ENCODE measurements at regions not wholly inside any gene's neighbourhood (a gene's known extent, or its start where the extent isn't known, plus 50 kb on each side); places are given as distances from the start of the nearest gene placed in this dataset.

- no peak for DNase-seq
These were observed 648.8 kb downstream of the ARL4A start for GRCh38 chr7:13336227-13336626.

DNA sequence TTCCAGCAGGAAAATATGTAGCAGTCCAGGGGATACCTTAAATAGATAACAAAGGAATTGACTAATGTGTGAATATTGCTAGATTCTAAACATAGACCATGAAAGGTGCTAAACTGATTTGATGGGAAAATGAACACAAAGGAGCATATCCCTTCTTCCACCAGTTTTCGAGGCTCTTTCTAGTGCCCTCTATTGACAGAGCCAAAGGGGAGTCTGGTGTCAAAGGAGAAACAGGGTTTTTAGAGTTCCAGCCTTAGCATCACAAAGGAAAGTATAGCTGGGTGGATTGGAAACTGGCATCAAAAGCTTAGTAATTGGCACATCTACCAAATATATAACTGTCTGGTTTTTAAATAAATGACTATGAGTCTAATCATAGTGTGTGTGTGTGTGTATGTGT is 636.8 kb downstream of the ETV1 start:
- DNase-seq = no peak

DNA sequence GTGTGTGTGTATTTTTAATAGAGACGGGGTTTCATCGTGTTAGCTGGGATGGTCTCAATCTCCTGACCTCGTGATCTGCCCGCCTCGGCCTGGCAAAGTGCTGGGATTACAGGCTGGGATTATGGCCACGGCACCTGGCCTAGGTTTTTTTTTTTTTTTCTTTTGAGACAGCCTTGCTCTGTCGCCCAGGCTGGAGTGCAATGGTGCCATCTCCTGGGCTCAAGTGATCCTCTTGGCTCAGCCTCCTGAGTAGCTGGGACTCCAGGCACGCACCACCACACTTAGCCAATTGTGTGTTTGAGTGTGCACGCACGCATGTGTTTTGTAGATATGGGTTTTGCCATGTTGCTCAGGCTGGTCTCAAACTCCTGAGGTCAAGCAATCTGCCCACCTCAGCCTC is 629.8 kb downstream of the ETV1 start:
- no peak for DNase-seq

DNA sequence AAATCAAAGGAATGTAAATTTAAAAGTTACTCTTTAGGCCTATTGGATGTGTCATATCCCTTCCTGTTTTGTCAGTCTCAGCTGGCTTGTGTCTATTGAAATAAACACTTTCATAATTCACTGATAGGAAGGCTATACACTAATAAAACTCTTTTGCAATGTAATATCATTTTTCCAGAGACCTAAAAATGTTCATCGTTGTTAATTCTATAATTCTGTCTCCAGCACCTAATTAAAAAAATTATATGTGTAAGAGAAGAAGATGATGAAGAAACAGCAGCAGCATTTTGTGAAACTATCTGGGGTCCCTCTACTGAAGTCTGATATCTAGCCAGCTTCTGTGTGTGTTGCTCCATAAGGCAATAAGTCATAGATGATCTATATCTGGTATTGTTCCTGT is 602.7 kb downstream of the ETV1 start:
- no peak for DNase-seq

DNA sequence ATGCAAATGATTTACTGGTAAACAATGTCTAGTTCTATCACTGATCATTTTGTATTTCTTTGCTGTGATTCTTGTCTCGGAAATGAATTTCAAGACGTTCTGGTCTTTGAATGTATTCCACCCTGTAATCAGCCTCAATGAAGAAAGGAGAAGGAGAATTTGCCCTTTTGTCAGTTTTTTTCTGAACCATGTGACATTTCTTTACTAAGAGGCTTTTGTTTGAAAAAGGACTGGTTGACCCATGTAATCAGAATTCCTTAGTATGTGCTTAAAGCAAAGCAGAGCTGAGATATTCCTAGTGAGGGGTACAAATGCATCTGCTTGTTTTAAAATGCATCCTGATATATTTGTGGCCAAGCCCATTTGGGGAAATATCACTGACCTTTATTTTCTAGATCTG is 581.6 kb downstream of the ETV1 start:
- DNase-seq = no peak

- no peak for DNase-seq
These were observed 578.3 kb downstream of the ETV1 start for GRCh38 chr7:13411151-13411550.

DNA sequence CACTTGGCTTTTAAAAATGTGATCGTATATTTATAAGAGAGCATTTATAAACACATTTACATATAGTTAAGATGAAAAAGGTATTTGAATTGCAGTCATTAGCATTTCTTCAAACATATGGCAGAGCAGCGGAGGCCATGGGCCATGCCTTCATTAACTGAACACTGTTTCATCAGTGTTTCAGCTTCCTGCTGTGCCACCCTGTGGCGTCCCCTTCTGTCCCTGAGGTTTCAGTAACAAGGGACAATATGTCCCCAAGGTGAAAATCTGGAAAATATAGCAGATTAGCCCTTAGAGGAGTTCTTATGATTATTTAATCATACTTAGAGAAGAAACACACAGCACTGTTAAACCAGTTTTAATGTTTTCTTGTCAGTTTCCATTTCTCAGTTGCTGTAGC is 577.8 kb downstream of the ETV1 start:
- DNase-seq = peak; percentile 89

GRCh38 chr7:13414181-13414580 is 575.3 kb downstream of the ETV1 start:
- DNase-seq = peak; percentile 37

- peak; percentile 41 for DNase-seq
These were observed 574.8 kb downstream of the ETV1 start for GRCh38 chr7:13414661-13415107.

DNA sequence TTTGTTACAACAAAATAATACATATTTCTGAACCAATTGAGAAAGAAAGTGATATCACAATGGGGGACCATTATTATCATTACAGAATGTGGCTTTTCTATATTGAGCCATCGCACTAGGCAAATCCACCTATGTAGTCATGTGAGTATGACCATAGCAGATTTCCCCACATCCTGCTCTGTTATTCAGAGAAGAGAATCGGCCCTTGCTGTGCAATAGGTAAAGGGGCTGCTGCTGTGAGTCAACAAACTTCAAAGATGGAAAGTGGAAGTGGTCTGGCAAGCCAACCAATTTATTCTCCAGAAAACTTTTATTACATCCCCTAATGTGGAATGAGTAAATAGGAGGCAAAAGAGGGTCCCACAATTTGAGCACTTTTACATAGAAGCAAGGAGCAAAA is 573.4 kb downstream of the ETV1 start:
- no peak for DNase-seq

DNA sequence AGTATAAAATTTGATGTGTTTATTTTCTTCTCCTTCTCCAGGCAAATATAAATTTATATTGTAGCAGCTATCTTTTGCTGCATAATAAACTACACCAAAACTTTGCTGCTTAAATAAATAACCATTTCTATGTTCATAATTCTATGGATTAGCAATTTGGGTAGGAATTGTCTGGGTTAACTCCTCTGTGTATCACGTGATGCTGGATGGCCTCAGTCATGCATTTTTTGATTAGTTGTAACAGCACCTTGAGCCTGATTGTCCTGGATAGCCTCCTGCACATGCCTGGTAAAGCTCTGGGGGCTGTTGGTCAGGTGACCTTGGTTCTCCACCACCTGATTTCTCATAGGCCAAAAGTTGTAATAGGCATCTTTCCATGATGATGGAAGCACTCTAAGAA is 572.9 kb downstream of the ETV1 start:
- no peak for DNase-seq

- no peak for DNase-seq
These were observed 568.7 kb downstream of the ETV1 start for GRCh38 chr7:13420726-13421125.

- DNase-seq = no peak
These were observed 567.7 kb downstream of the ETV1 start for GRCh38 chr7:13421776-13422175.

DNA sequence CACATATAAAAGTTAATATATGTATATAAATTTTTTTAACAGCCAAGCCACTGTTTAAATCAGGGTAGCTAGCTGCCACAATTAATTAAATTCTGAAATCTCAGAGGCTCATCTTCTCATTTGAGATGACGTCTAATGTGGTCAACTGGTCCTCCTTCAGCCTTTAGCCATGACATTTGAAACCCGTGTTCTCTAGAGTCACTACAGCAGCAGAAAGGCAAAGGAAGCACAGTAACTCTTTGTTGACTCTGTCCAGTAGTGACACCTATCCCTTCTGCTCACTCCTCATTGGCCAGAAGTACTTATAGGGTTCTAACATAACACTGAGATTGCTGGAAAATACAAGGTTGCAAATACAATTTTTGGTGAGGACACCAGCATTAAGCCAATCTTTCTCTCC is 555.5 kb downstream of the ETV1 start:
- no peak for DNase-seq

DNA sequence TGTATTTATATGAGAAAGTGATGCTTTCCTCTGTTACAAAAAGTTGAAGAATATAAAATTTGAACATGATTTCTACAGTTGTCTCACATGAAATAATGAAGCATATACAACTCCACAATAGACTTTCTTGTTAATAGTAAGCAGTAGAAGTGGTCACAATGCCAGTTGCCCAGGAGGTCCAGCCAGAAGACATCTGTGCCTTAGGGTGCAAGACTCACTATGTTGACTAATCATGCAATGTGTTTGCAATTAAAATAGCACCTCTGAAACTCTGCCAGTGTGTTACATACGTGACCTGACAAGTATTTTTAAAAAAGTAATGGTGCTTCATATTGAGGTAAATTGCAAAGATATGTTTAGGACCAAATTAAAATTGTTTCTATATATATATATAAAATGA is 547.2 kb downstream of the ETV1 start:
- no peak for DNase-seq

- no peak for DNase-seq
These were observed 541.8 kb downstream of the ETV1 start for GRCh38 chr7:13447637-13448036.

- DNase-seq = no peak
These were observed 541.2 kb downstream of the ETV1 start for GRCh38 chr7:13448243-13448642.

DNA sequence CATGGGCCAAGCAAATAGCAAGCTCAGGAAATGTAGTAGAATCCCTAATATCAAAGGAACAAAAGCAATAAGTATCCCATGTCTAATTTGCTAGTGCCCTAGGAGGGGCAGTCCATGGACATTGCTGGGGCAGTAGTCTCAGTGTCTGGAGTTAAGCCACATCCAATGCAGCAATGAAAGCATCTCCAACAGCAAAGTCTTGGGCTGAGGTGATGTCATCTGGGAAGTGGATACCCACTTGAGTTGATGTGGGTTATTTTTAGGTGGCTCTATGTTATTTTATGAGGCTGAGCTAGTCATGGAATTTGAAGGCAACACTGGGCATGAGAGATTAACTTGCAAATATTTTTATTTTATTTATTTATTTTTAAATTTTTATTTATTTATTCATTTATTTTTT is 540.0 kb downstream of the ETV1 start:
- no peak for DNase-seq

DNA sequence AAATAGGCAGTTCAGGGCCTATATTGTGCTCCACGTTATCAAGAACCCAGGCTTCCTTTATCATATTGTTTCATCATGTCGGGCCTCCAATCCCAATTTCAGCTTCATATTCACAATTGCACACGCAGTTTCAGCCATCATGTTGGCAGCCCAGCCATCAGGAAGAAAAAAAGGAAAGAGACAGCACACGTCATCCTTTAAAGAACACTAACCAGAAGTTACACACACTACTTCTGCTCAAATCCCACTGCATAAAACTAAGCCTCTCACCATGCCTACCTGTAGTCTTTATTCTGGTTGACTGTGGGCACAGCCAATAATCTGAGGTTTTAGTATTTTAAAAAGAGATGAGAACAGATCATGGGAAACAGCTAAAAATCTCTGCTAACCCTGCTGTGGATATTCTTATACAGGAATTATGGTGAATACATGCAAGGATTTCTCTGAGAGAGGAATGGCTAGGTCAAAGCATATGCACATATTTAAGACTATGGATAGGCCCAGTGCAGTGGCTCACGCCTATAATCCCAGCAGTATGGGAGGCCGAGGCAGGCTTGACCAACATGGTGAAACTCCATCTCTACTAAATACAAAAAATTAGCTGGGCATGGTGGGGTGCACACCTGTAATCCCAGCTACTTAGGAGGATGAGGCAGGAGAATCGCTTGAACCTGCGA is 534.4 kb downstream of the ETV1 start:
- DNase-seq = no peak

GRCh38 chr7:13457790-13458189 is 531.7 kb downstream of the ETV1 start:
- no peak for DNase-seq

- DNase-seq = peak; percentile 86
These were observed 522.5 kb downstream of the ETV1 start for GRCh38 chr7:13466874-13467547.

DNA sequence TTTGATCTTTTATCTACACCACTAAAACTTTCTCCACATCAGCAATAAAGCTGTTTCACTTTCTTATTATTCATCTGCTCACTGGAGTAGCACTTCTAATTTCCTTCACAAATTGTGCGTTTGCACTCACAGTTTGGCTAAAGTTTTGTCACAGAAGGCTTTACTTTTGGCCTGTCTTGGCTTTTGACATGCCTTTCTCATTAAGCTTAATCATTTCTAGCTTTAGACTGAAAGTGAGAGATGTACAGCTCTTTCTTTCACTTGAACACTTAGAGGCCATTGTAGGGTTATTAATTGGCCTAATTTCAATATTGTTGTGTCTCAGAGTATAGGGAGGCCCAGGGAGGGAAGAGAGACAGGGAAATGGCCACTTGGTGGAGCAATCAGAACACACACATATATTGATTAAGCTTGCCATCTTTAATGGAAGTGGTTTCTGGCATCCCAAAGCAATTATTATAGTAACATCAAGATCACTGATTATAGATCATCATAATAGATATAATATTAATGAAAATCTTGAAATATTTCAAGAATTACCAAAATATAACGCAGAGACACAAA is 512.5 kb downstream of the ETV1 start:
- no peak for DNase-seq

DNA sequence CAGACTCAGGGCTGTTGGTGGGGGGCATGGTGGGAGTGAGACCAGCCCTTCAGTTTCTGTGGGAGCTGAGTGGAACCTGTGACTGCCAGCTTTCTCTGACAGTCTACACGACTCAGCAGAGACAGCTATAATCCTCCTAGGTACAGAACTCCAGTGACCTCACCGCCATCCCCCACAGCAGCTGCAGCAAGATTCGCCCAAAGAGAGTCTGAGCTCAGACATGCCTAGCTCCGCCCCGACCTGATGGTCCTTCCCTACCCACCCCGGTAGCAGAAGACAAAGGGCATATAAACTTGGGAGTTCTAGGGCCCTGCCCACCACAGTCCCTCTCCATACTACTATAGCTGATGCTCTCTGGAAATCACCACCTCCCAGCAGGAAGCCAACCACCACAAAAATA is 500.1 kb downstream of the ETV1 start:
- DNase-seq = no peak

DNA sequence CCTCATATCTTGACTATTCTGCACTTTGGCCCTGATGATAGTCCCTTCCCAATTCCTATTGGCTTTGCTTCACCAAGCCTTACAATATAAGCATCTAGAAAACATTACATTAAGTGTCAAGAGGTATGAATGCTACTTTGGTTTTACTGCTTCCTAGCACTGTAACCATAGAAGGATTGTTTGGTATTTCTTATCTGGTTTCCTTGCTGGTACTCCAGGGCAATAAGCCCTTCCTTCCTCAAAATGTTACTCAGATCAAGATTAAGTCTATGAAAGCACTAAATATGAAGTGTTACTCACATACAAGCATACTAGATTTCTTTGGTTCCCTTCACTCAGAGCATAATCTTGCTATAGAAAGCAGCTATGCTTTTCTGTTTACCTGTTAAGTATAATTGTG is 492.5 kb downstream of the ETV1 start:
- DNase-seq = no peak

DNA sequence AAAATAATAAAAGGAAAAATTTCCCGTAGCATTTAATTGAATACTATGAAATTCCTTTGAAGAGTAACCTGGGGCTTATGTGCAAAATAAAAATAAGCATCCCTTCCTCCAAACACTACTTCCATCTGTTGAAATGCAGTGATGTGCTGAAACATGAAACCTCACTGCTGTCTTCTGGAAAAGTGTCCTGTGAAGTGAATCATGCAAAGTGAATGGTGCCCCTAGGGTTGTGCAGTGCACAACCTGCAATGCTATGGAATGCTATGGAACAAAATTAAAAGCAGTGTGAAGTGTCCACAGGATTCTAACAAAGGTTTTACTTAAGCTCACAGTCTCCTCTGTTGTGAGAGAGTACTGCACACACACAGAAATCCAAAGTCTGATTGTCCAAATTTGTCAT is 480.9 kb downstream of the ETV1 start:
- peak; percentile 43 for DNase-seq

All from NCI-H2171 (cell line).